Neutrophil (primary cell): ENCODE measurements at regions not wholly inside any gene's neighbourhood (a gene's known extent, or its start where the extent isn't known, plus 50 kb on each side); places are given as distances from the start of the nearest gene placed in this dataset.

Experiments
- H3K27ac ChIP-seq: fragments of 200-600 bp; sonication (generic); 2 replicates; pipeline ENCODE4 v1.5.1; 2016; ENCODE audit warnings: mild to moderate bottlenecking, moderate library complexity
- H3K27me3 ChIP-seq: fragments of 200-600 bp; sonication (generic); 2 replicates; pipeline ENCODE4 v1.6.0; 2016; ENCODE audit warnings: mild to moderate bottlenecking
- H3K36me3 ChIP-seq: fragments of 200-600 bp; sonication (generic); 2 replicates; pipeline ENCODE4 v1.5.1; 2017
- H3K4me1 ChIP-seq, 2 experiments: fragments of 200-600 bp in 1 of 2; sonication (generic) in 1 of 2; 1 replicate in 1 of 2; 2 replicates in 1 of 2; pipeline versions ENCODE4 v1.5.1 to v1.6.1; 2013 to 2016; ENCODE audit warnings: low read depth in 1 of 2, low read length in 1 of 2, mild to moderate bottlenecking in 1 of 2, moderate library complexity in 1 of 2; ENCODE audit not compliant: control insufficient read depth in 1 of 2, insufficient read depth in 1 of 2
- H3K4me3 ChIP-seq, 2 experiments: fragments of 200-600 bp in 1 of 2; sonication (generic) in 1 of 2; 1 replicate in 1 of 2; 2 replicates in 1 of 2; pipeline ENCODE4 v1.5.1; 2013 to 2016; ENCODE audit warnings: low read depth in 1 of 2, low read length in 1 of 2, mild to moderate bottlenecking in 1 of 2, moderate library complexity in 1 of 2
- H3K9me3 ChIP-seq: fragments of 200-600 bp; sonication (generic); 2 replicates; pipeline ENCODE4 v1.5.1; 2016
- CTCF ChIP-seq: fragments of 200-600 bp; sonication (generic); IDR thresholded peaks from 2 replicates; pipeline ENCODE4 v1.5.1; 2016; ENCODE audit warnings: antibody characterized with exemption

GRCh38 chr9:118459913-118460312 lies 755.7 kb downstream of the TLR4 start:
- Histone ChIP-seq H3K9me3 (no peaks in the 10 kb centered on the region), H3K4me1 (no peaks in the 10 kb centered on the region), H3K36me3 (no peaks in the 10 kb centered on the region), H3K27ac (no peak overlapping the region), H3K4me3 (no peak overlapping the region), H3K27me3 (no peaks in the 10 kb centered on the region)
- TF ChIP-seq CTCF, result no peak

GRCh38 chr9:118463419-118463818 lies 759.2 kb downstream of the TLR4 start:
- H3K4me1 ChIP-seq, result no peaks in the 10 kb centered on the region
- H3K36me3 ChIP-seq, result no peaks in the 10 kb centered on the region
- H3K9me3 ChIP-seq, result no peaks in the 10 kb centered on the region
- H3K27ac ChIP-seq, result no peak overlapping the region
- TF ChIP-seq CTCF, result no peak
- H3K4me3 ChIP-seq, result no peak overlapping the region
- H3K27me3 ChIP-seq, result no peaks in the 10 kb centered on the region

- Histone ChIP-seq H3K4me3 (no peak overlapping the region), H3K27me3 (no peaks in the 10 kb centered on the region), H3K4me1 (no peaks in the 10 kb centered on the region), H3K9me3 (no peaks in the 10 kb centered on the region), H3K27ac (no peak overlapping the region), H3K36me3 (no peaks in the 10 kb centered on the region)
- TF ChIP-seq CTCF, result no peak
Measured at GRCh38 chr9:118473521-118473920, 769.3 kb downstream of the TLR4 start.

- H3K4me3 ChIP-seq, result no peak overlapping the region
- no peak for TF ChIP-seq CTCF
- H3K4me1 ChIP-seq, result no peaks in the 10 kb centered on the region
- H3K27me3 ChIP-seq, result no peaks in the 10 kb centered on the region
- H3K9me3 ChIP-seq, result no peaks in the 10 kb centered on the region
- no peak overlapping the region for H3K27ac ChIP-seq
- no peaks in the 10 kb centered on the region for H3K36me3 ChIP-seq
Measured at GRCh38 chr9:118478752-118479151, 774.5 kb downstream of the TLR4 start.

- no peaks in the 10 kb centered on the region for H3K9me3 ChIP-seq
- H3K27me3 ChIP-seq, result no peaks in the 10 kb centered on the region
- no peak for TF ChIP-seq CTCF
- no peaks in the 10 kb centered on the region for H3K36me3 ChIP-seq
- H3K27ac ChIP-seq, result no peak overlapping the region
- no peak overlapping the region for H3K4me3 ChIP-seq
- no peaks in the 10 kb centered on the region for H3K4me1 ChIP-seq
Measured at GRCh38 chr9:118482306-118482705, 778.1 kb downstream of the TLR4 start.

- no peaks in the 10 kb centered on the region for H3K9me3 ChIP-seq
- no peaks in the 10 kb centered on the region for H3K27me3 ChIP-seq
- no peak overlapping the region for H3K27ac ChIP-seq
- no peak for TF ChIP-seq CTCF
- H3K4me3 ChIP-seq, result no peak overlapping the region
- no peaks in the 10 kb centered on the region for H3K36me3 ChIP-seq
- no peaks in the 10 kb centered on the region for H3K4me1 ChIP-seq
Measured at GRCh38 chr9:118483677-118484076, 779.5 kb downstream of the TLR4 start.
